NCI-H146 treated with DMSO at 0.1 percent for 48 hours (cell line): ENCODE measurements at regions not wholly inside any gene's neighbourhood (a gene's known extent, or its start where the extent isn't known, plus 50 kb on each side); places are given as distances from the start of the nearest gene placed in this dataset.
"Not testable (repeated sequence)": the region's sequence is repeated elsewhere in the genome, so short reads cannot be mapped to it uniquely, and the experiment has no call there.

Experiments
- DNase-seq: peaks from one replicate; lab custom pipeline; 2025; ENCODE audit not compliant: unreplicated experiment; lab: John Stamatoyannopoulos, UW

DNA sequence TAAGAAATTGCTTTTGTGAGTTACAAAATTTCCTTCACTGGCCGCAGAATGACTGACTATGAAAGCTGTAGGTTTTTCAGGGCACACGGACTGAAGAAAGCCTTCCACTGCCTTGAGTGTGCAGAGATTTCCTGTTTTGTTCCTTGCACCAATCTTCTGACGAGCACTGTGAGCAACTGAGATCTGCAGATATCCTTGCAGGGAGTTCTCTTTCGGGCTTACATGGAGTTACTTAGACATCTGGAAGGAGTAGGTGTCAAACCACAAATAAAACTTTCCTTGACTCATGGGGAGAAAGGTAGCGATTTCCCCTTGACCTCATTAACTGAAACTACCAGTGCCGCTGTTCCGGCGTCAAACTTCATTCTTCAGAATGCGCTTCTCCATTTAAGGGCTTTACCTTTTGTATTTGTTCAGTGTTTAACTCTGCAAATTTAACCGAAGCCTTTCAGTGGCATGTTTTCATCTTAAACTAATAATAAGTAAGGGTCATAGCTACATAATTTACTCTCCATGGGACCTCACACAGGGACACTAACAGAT, 1175.3 kb downstream of the GATA3 start:
- no peak for DNase-seq

DNA sequence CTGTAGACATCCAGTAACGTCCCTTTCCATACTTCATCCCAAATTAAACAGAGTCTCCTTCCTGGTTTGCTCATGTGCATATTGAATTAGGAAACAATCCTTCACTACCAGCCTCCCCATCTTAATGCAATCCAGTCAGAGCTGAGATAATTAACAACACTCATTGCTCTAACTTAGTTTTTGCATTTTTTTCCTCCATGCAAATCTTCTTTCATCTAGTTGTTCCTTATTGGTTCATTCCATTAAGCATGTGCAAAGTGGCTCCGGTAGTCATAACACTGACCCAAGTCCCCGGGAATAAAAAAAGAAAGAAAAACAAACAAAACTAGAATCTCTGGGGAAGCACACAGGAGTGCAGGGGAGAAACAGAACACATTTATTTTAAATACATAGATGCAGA, 1176.1 kb downstream of the GATA3 start:
- no peak for DNase-seq

DNA sequence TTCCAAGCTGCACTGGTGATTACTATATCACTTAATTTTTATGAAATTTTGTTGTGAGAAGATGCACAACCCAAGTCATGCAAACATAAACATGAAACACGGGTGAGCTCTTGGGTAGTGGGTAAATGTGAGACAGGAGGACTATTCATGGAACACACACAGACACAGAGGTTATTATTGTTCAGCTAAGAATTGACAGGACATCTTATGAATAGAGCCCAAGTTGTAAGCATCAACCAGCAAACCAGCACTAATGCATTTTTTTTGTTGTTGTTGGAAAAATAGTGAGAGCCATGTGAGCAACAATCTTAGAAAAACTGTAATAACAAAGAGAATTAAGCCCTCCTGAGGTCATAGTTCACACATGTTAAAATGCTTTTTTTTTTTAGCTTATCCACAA, 1179.7 kb downstream of the GATA3 start:
- no peak for DNase-seq

DNA sequence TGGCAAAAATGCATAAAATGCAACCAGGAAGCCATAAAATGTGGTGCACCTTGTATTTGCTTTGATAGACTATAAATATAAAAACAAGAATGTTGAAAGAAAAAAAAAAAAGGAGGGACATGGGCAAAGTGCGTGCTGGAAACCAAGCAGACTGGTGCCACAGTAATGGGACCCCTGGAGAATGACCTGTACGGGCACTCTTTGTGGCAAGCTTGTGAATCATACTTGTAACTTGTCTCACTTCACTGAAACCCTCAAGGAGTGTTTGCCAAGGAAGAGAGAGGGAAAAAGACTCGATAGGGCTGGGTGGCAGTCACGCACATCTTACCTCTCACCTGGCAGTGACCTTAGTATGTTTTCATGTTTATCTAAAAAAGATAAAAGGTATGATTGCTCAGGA, 1183.6 kb downstream of the GATA3 start:
- no peak for DNase-seq

- DNase-seq = peak; percentile 90
These were observed 1184.8 kb downstream of the GATA3 start for GRCh38 chr10:9239298-9239697.

DNA sequence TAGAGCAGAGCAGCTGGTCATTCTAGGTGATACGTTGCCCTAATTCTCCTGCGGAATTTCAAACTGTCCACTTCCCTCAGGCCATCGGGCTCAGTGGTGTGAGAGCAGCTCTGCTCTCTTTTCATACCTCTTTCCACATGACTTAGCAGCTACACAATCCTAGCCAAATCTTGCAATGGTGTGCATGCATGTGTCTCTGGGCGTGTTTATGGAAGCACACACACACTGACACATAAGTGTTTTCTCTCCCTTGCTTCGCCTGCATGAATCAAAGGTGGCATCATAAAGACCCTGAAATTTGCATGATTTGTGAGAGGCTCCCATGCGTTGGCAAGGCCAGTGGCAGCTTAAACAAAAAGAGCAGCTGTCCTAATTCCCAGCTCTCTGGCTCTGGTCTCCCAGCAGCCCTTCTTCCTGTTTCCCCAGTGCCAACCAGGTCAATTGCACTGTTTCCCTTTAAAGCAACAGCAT, 1189.5 kb downstream of the GATA3 start:
- peak; percentile 61 for DNase-seq

DNA sequence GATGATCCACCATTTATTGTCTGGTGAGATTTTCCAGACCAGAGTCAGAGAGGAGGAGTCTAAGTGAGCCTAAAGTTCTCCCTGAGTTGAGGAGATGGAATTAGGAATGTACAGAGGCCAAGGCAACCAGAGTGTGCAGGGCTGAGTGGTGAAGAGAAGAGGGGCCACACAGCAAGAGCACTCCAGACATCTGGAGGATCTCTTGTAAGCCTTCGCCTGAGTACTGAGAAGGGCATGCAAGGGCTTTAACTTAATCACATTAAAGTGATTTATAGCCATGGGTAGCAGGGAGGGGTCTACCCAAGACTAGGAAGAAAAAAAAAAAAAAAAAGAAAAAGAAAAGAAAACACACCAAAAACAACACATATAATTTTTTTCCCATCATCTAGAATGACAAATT, 1190.4 kb downstream of the GATA3 start:
- DNase-seq = no peak

- DNase-seq = no peak
These were observed 1198.6 kb downstream of the GATA3 start for GRCh38 chr10:9253121-9253520.

GRCh38 chr10:9254353-9254752, 1199.9 kb downstream of the GATA3 start:
- DNase-seq = no peak

DNA sequence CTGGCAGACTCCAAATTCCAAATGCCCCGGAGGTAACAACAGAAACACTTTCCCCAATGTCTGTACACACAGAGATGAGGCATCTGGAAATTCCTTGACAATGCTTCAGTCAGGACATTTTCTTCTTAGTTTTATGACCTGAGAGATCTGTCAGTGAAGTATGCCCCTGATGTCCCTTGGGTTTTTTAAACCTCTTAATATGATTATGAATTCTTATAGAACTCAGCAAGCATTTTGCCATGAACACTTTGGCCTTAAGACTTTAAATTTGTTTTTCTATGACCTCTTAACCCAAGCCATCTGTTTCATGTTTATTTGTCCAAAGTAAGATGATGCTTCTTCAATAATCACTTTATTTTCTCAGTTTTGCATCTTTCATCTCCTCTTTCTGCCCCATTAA, 1206.2 kb downstream of the GATA3 start:
- no peak for DNase-seq

DNA sequence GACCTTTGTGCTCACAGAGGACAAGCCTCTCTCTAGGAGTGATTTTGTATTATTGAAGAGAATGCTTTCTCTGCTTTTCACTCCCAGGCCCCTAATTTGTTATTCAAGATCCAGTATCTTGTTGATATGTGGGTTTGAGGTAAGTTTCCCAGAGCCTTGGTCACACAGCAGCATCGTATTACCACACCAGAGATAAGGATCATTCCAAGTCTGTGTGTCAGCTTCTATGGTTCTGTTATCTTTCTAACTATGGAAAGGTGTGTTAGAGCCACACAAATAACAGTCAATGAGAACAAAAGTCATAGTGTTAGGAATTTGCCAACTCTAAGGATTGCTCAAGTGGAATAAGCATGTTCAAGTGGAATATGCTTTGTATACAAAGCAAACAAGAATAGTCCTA, 1208.3 kb downstream of the GATA3 start:
- DNase-seq = no peak

GRCh38 chr10:9268176-9268575, 1213.7 kb downstream of the GATA3 start:
- DNase-seq = no peak

- not testable (repeated sequence) for DNase-seq
These were observed 1218.8 kb downstream of the GATA3 start for GRCh38 chr10:9273126-9273833.

DNA sequence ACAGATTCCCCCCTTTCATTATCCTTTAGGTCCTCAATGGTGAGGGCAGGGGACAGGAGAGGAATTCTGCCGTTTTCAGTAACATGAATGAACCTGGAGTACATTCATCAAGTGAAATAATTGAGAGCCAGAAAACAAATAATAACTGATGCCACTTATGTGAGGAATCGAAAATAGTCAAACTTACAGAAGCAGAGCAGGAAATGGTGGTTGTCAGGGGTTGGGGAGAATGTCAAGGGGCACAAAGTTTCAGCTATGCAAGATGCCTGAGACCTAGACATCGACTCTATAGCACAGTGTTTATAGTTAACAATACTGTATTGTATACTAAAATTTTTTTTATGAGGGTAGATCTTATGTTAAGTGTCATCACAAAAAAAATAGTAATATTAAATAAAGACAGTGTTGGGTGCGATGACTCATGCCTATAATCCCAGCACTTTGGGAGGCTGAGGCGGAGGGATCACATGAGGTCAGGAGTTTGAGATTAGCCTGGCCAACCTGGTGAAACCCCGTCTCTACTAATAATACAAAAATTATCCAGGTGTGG, 1219.8 kb downstream of the GATA3 start:
- DNase-seq = no peak

DNA sequence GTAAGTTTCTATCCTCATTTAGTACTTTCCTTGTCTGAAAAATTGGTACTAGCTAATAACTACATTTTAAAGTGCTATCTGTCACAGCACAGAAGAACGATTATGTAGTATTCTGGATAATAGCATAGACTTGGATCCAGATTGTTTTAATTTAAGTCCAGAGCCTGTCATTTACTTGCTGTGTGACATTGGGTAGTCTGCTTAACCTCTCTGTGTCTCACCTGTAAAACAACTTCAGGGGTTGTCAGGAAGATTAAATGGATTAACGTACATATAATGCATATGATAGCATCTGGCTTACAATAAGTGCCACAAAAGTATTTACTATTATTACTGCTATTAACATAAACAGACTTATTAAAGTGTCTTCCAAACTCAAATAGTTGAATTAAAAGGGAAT, 1221.4 kb downstream of the GATA3 start:
- DNase-seq = no peak

GRCh38 chr10:9285690-9286089, 1231.2 kb downstream of the GATA3 start:
- DNase-seq = peak; percentile 16

DNA sequence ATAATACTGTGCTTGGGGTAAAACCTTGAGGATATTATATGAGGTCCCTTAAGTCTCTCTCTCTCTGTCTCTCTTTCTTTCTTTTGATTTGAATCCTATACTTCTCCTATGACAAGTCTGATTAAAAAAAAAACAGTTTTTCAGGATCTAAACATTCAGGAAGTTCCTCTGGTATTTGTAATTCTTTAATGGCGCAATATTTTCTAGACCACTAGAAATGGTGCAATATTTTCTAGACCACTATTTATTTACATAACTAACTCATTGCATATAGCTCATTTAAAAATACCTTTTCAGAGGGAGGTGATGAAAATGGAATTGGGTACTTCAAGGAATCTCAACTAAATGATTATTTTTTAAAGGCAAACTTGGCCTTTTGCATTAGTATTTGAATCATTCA, 1235.3 kb downstream of the GATA3 start:
- DNase-seq = no peak

- no peak for DNase-seq
These were observed 1236.6 kb downstream of the GATA3 start for GRCh38 chr10:9291081-9291480.

GRCh38 chr10:9294132-9294663, 1239.7 kb downstream of the GATA3 start:
- DNase-seq = no peak

DNA sequence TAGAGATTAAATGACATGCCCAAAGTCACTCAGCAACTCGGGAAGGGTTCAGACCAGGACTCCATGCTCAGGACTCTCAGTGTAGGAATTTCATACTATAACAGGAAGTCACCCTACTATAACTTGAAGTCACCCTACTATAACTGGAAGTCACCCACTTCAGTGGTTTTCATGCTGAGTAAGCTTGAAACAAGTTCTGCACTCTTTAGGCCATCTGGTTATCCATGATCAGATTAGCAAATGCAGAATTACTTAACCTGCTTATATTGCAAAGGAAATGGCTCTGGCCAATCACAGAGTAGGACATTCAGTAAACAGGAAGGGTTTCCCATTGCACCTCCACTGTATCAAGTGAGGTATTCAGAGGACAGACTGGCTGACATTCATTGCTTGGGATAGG, 1240.4 kb downstream of the GATA3 start:
- no peak for DNase-seq

- no peak for DNase-seq
These were observed 1241.7 kb downstream of the GATA3 start for GRCh38 chr10:9296190-9296589.

GRCh38 chr10:9297580-9297979, 1243.1 kb downstream of the GATA3 start:
- DNase-seq = peak; percentile 14
